ENCODE measurements at regions not wholly inside any gene's neighbourhood (a gene's known extent, or its start where the extent isn't known, plus 50 kb on each side); places are given as distances from the start of the nearest gene placed in this dataset.
"Not testable (repeated sequence)": the region's sequence is repeated elsewhere in the genome, so short reads cannot be mapped to it uniquely, and the experiment has no call there.

- not testable (repeated sequence) for TF ChIP-seq CTCF, POLR2A, POLR2AphosphoS5 (IDR thresholded peaks at IDR 0.05)
These were observed 445.1 kb upstream of the CFAP20DC start for GRCh38 chr3:59494969-59495368.
